ENCODE measurements at regions not wholly inside any gene's neighbourhood (a gene's known extent, or its start where the extent isn't known, plus 50 kb on each side); places are given as distances from the start of the nearest gene placed in this dataset.

DNA sequence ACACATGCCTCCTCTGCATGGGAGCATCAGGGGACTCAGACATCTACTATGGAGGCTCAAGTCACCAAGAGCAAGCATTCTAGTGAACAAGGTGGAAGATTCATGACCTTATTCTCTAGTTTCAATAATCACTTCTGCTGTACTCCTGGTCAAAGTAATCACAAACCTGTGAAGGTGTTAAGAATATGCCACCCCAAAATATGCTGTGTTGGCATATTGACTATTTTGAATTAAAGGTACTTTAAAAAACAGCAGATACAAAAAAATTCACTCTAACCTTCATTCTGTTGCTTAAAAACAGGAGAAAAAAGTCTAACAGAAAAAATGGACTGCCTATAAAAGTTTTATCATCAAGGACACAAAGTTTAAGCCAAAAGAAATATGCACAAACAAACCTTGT is 607.8 kb upstream of the TYRP1 start:
- no peak for DNase-seq
- no peak overlapping the region for H3K27ac Mint-ChIP-seq
- H3K27me3 Mint-ChIP-seq: no peaks in the 10 kb centered on the region
- CTCF ChIA-PET: no interaction called here
- no peaks in the 10 kb centered on the region for H3K4me1 Mint-ChIP-seq
- intact Hi-C loops (cut with DNase I, micrococcal nuclease): no loop called here
- no peak overlapping the region for H3K4me3 Mint-ChIP-seq
- peaks cover 32% of the 10 kb centered on the region for H3K9me3 Mint-ChIP-seq (ENCODE audit: low read depth)
- POLR2A ChIA-PET: no interaction called here
- ATAC-seq: no peak
- peaks cover 2% of the 10 kb centered on the region for H3K36me3 Mint-ChIP-seq (ENCODE audit: low read depth)

DNA sequence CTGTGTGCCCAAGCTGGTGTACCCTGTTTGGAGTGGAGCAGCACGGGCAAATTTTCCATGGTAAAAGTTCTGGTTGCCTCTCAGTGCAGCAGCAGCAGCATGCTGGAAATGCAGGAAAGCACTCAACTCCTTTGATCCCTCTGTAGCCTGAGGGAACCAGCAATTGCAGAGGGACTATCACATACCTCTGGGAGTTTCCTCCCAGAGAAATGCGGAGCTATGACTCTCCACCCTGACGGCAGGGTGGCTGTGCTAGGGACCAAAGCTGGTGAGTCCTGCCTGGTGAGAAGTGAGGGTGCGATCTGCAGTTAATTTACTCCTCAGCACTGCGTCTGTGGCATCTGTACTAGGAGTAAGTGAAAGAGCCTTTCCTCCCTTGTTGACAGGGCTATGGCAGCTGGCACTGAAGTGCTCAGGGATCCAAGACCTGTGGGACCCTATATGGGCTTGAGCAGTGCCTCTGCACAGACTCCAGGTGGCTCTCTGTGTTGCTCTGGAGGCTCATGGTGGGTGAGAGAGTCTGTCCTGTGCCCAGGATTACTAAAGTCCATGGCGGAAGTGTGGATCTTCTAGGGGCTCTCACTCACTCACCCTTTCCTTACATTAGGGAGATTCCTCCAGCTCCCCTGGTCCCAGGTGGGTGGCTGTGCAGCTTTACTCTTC is 601.2 kb upstream of the TYRP1 start:
- Mint-ChIP-seq H3K9me3 (ENCODE audit: low read depth) (peaks cover 23% of the 10 kb centered on the region), H3K4me3 (no peak overlapping the region), H3K27ac (no peak overlapping the region), H3K4me1 (no peaks in the 10 kb centered on the region), H3K27me3 (no peaks in the 10 kb centered on the region), H3K36me3 (ENCODE audit: low read depth) (peaks cover 2% of the 10 kb centered on the region)
- ChIA-PET POLR2A (no interaction called here), CTCF (no interaction called here)
- ATAC-seq (no peak), DNase-seq (no peak)
- intact Hi-C loops (cut with DNase I, micrococcal nuclease): no loop called here

DNA sequence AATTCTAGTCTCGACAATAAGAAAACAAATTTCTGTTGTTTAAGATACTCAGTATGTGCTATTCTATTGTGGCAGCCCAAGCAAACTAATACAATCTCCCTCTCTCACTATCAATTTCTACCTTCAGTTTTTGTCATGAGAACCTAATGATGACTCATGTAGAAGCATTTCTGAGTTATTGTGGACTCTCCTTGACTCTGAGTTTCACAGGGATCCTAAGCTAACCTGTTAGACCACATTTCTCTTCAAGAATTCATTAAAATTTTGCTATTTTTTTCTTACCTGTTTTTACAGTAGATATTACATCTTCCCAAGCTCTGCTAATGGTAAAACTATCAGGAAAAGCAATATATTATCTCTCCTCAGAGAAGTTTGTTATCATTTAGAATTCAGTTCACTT is 599.1 kb upstream of the TYRP1 start:
- POLR2A ChIA-PET: no interaction called here
- no peaks in the 10 kb centered on the region for H3K4me1 Mint-ChIP-seq
- peaks cover 13% of the 10 kb centered on the region for H3K9me3 Mint-ChIP-seq (ENCODE audit: low read depth)
- no peaks in the 10 kb centered on the region for H3K27me3 Mint-ChIP-seq
- no peaks in the 10 kb centered on the region for H3K36me3 Mint-ChIP-seq (ENCODE audit: low read depth)
- no peak overlapping the region for H3K27ac Mint-ChIP-seq
- H3K4me3 Mint-ChIP-seq: no peak overlapping the region
- ATAC-seq (no peak), DNase-seq (no peak)
- CTCF ChIA-PET: no interaction called here
- intact Hi-C loops (cut with DNase I, micrococcal nuclease): no loop called here

DNA sequence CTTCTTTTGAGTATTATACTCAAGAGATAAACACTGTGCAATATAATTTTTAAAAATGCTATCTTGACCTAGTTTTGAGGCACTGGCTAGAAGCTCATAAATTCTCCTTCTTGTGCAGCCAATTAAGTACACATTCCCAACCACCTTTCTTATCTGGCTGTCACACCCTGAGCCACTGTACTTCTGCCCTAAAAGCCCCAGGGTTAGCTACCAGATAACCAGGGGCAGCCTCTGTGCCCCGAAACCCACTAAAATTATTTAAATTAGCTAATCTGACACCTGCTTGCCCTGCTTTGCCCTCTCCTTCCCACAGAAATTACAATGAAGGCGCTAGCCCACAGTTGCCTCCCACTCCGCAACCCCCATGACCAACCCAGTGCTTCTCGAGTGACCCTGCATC is 597.3 kb upstream of the TYRP1 start:
- ChIA-PET POLR2A (no interaction called here), CTCF (no interaction called here)
- no peak for ATAC-seq

DNA sequence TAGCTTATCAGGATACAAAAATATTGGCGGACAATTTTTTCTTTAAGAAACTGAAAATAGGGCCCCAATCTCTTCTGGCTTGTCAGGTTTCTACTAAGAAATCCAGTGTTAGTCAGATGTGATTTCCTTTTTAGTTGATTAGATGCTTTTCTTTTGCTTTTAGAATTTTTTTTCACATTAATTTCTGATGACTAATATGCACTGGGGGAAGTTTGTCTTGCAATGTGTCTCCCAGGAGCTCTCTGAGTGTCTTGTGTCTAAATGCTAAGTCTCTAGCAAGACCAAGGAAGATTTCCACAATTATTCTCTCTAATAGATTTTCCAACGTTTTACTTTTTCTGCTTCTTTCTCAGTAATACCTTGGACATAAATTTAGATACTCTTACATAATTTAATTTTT is 559.8 kb upstream of the TYRP1 start:
- Mint-ChIP-seq H3K9me3 (ENCODE audit: low read depth) (peaks cover 23% of the 10 kb centered on the region), H3K4me1 (no peaks in the 10 kb centered on the region), H3K4me3 (no peak overlapping the region), H3K36me3 (ENCODE audit: low read depth) (no peaks in the 10 kb centered on the region), H3K27me3 (no peaks in the 10 kb centered on the region), H3K27ac (no peak overlapping the region)
- DNase-seq (no peak), ATAC-seq (no peak)
- intact Hi-C loops (cut with DNase I, micrococcal nuclease): no loop called here
- POLR2A ChIA-PET: no interaction called here
- CTCF ChIA-PET: no interaction called here

More for the DNA sequence above, 597.3 kb upstream of the TYRP1 start:
- Mint-ChIP-seq H3K36me3 (ENCODE audit: low read depth) (no peaks in the 10 kb centered on the region), H3K9me3 (ENCODE audit: low read depth) (peaks cover 11% of the 10 kb centered on the region), H3K27ac (no peak overlapping the region), H3K4me1 (no peaks in the 10 kb centered on the region), H3K27me3 (no peaks in the 10 kb centered on the region), H3K4me3 (no peak overlapping the region)
- intact Hi-C loops (cut with DNase I, micrococcal nuclease): no loop called here
- DNase-seq: no peak

DNA sequence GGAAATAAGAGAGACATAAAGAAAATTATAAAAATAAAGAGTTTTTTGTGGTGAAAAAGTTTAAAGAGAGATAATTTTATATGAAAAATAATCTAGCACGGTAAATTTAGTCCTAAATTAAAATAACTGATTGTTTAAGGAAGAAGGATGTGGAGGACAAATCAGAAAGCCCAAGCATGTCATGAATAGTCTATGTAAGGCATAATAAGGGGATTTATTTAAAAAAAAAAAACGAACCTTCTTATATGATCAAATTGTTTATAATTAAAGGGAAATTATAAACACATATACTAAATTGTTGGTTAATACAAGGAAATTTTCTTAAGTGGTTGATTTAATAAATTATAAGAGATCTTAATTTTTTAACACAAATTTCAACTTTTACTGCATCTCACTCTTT is 551.8 kb upstream of the TYRP1 start:
- POLR2A ChIA-PET: no interaction called here
- H3K27ac Mint-ChIP-seq: no peak overlapping the region
- H3K9me3 Mint-ChIP-seq (ENCODE audit: low read depth): peaks cover 21% of the 10 kb centered on the region
- no peak overlapping the region for H3K4me3 Mint-ChIP-seq
- DNase-seq (no peak), ATAC-seq (no peak)
- CTCF ChIA-PET: no interaction called here
- intact Hi-C loops (cut with DNase I, micrococcal nuclease): no loop called here
- no peaks in the 10 kb centered on the region for H3K36me3 Mint-ChIP-seq (ENCODE audit: low read depth)
- H3K4me1 Mint-ChIP-seq: no peaks in the 10 kb centered on the region
- H3K27me3 Mint-ChIP-seq: no peaks in the 10 kb centered on the region

DNA sequence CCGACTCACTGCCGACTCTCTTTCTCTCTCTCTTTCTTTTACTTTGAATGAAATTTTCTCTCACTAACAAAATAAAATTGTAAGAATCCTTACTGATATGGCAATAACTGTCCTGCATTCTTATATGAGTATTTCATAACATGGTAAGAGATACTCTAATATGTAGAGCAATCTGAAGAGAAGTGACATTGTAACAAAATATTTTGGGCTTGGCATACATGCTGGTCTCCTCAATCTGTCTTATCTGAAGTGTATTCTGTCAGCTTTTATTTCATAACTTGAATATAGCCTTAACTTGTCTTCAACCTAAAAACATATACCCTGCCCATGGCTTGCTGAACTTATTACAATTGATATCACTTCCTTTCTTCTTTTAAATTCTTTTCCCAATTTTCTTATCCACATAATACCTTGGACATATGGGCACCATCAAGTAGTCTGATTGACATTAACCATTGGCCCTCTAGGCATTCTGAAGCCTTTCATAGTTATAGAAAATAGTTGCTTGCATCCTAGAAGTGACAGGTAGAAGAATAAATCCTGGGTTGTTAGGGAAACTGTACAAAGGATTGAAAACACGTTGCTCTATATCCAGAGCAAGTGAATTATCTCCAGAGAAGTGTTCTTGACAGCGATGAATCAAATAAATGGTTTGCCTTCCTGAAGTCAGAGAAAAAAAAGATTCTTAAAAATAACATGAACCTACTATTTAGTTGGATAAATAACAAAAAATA is 537.6 kb upstream of the TYRP1 start:
- Mint-ChIP-seq H3K9me3 (ENCODE audit: low read depth) (peaks cover 2% of the 10 kb centered on the region), H3K4me1 (no peaks in the 10 kb centered on the region), H3K36me3 (ENCODE audit: low read depth) (no peaks in the 10 kb centered on the region), H3K4me3 (no peak overlapping the region), H3K27me3 (no peaks in the 10 kb centered on the region), H3K27ac (no peak overlapping the region)
- DNase-seq (no peak), ATAC-seq (no peak)
- ChIA-PET CTCF (no interaction called here), POLR2A (no interaction called here)
- intact Hi-C loops (cut with DNase I, micrococcal nuclease): no loop called here

DNA sequence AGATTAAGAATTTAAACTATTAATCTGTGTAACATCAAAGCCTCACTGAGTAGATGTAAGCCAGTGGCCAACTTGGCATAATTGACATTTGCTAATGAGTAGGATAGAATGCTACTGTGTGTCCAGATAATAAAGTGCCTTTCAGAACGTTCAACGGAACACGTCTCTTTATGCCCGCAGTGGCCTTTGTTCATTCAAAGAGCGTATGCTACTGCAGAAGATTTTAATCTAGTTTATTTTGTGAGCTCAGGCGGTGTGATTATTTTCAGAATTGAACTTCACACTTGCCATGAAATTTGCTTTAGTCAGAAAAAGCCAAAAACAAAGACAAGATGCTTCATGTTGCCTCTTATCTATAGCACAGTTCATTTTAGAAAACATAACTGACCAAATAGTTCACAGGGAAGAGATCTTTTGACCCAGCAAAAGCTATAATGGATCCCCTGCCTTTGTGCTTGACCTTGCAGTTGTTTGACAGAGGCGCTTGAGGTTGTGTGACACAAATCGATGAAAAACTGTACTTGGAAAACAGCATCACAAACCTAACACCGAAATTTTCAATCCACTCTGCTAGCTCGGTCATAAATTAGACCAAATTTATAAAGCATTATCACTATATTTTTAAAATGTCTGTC is 530.9 kb upstream of the TYRP1 start:
- DNase-seq (no peak), ATAC-seq (no peak)
- no peaks in the 10 kb centered on the region for H3K36me3 Mint-ChIP-seq (ENCODE audit: low read depth)
- ChIA-PET CTCF (no interaction called here), POLR2A (no interaction called here)
- no peak overlapping the region for H3K27ac Mint-ChIP-seq
- peaks cover 5% of the 10 kb centered on the region for H3K9me3 Mint-ChIP-seq (ENCODE audit: low read depth)
- H3K27me3 Mint-ChIP-seq: no peaks in the 10 kb centered on the region
- H3K4me1 Mint-ChIP-seq: no peaks in the 10 kb centered on the region
- intact Hi-C loops (cut with DNase I, micrococcal nuclease): no loop called here
- no peak overlapping the region for H3K4me3 Mint-ChIP-seq

DNA sequence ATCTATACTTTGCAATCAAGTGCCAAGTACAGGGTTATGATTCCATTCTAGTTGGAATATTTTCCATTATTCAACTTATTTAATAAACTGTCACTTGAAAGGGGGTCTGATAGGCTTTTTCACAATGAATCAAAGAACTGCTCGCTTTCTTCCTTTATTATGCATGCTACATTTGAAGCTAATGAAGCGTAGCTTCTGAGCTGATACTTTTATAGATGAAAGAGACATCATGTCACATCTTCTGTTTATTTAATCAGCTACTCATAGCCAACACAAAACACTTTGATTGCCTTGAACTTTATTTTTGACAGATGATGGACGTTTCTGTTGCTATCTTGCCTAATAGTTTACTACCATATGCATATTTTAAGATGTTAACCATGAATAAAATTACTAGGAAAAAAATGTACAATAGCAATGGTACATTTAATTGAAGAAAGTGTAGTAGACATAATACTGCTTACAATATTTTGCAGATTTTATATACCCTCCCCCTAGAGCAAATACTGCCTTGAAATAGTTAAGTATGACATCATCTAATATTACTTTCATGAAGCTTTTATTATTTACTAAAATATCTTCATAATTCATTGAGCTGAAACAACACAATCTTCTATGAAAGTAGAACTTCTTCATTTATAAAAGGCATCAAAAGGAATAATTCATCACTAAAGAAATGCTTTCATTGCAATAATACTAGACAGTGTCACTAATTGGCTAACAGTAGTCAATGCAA is 529.3 kb upstream of the TYRP1 start:
- ATAC-seq: no peak
- H3K4me3 Mint-ChIP-seq: no peak overlapping the region
- CTCF ChIA-PET: no interaction called here
- H3K9me3 Mint-ChIP-seq (ENCODE audit: low read depth): peaks cover 12% of the 10 kb centered on the region
- intact Hi-C loops (cut with DNase I, micrococcal nuclease): no loop called here
- DNase-seq: no peak
- POLR2A ChIA-PET: no interaction called here
- no peaks in the 10 kb centered on the region for H3K4me1 Mint-ChIP-seq
- no peaks in the 10 kb centered on the region for H3K36me3 Mint-ChIP-seq (ENCODE audit: low read depth)
- H3K27me3 Mint-ChIP-seq: no peaks in the 10 kb centered on the region
- no peak overlapping the region for H3K27ac Mint-ChIP-seq

DNA sequence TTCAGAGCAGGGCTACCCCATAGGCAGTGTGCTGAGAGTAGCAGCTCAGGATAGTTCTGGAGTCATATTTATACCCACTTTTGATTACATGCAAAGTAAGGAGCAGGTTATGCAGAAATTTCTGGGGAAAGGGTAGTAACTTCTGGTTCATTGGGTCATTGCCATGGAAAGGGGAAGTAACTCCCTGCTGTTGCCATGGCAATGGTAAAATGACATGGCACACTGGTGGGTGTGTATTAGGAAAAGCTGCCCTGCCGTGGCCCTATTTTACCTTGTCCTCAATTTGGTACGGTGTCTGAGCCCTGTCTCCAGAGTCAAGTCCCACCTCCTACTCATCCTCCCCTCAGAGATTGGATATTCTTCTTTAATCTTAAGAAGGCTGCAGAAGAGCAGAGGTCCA is 526.7 kb upstream of the TYRP1 start:
- H3K4me1 Mint-ChIP-seq: no peaks in the 10 kb centered on the region
- POLR2A ChIA-PET: no interaction called here
- ATAC-seq (no peak), DNase-seq (no peak)
- H3K27me3 Mint-ChIP-seq: no peaks in the 10 kb centered on the region
- H3K27ac Mint-ChIP-seq: no peak overlapping the region
- H3K4me3 Mint-ChIP-seq: no peak overlapping the region
- H3K9me3 Mint-ChIP-seq (ENCODE audit: low read depth): peaks cover 12% of the 10 kb centered on the region
- no peaks in the 10 kb centered on the region for H3K36me3 Mint-ChIP-seq (ENCODE audit: low read depth)
- CTCF ChIA-PET: no interaction called here
- intact Hi-C loops (cut with DNase I, micrococcal nuclease): no loop called here

DNA sequence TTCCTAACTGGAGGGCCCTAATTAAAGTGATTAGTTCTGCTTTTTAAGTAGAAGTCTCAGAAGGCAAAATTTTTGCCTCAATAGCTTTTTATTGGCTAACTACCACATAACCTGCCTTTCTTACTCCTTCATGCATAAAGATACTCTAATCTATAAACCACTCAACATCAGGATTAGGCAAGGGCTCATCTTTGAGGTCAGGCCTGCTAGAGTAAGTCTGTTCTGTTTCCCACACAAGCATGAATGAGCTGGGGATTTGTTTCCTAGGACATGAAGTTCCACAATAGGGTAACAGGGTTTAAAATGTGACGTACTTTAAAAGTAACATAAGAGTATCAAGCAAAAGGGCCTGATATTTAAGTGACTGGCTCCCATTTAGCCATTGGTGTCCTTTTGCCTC is 522.7 kb upstream of the TYRP1 start:
- no peaks in the 10 kb centered on the region for H3K4me1 Mint-ChIP-seq
- ATAC-seq (no peak), DNase-seq (no peak)
- intact Hi-C loops (cut with DNase I, micrococcal nuclease): no loop called here
- no peaks in the 10 kb centered on the region for H3K27me3 Mint-ChIP-seq
- H3K9me3 Mint-ChIP-seq (ENCODE audit: low read depth): peaks cover 9% of the 10 kb centered on the region
- no peaks in the 10 kb centered on the region for H3K36me3 Mint-ChIP-seq (ENCODE audit: low read depth)
- no peak overlapping the region for H3K27ac Mint-ChIP-seq
- POLR2A ChIA-PET: no interaction called here
- no peak overlapping the region for H3K4me3 Mint-ChIP-seq
- CTCF ChIA-PET: no interaction called here

DNA sequence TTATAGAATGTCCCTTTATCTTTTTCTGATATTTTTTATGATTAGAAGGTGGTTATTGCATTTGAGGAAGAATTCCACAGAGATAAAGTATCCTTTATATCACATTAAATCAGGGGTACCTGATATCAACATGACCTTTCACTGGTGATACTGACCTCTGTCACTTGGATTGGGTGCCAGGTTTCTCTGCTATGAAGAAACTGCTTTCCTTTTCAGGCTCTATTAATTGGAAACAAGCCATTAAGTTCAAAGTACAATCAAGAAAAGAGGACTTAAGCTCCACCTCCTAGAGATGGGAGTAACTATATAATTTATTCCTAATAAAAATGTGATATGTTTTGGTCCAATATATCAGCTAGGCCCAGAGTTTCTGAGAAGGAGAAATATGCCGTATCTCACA is 514.6 kb upstream of the TYRP1 start:
- Mint-ChIP-seq H3K27me3 (no peaks in the 10 kb centered on the region), H3K4me1 (no peaks in the 10 kb centered on the region), H3K9me3 (ENCODE audit: low read depth) (peaks cover 20% of the 10 kb centered on the region), H3K4me3 (no peak overlapping the region), H3K36me3 (ENCODE audit: low read depth) (no peaks in the 10 kb centered on the region), H3K27ac (no peak overlapping the region)
- ChIA-PET CTCF (no interaction called here), POLR2A (no interaction called here)
- intact Hi-C loops (cut with DNase I, micrococcal nuclease): no loop called here
- no peak for ATAC-seq
- no peak for DNase-seq

Measured in activated CD4-positive, alpha-beta T cell treated with anti-CD3 and anti-CD28 coated beads for 36 hours (primary cell).